ENCODE measurements at regions not wholly inside any gene's neighbourhood (a gene's known extent, or its start where the extent isn't known, plus 50 kb on each side); places are given as distances from the start of the nearest gene placed in this dataset.

DNA sequence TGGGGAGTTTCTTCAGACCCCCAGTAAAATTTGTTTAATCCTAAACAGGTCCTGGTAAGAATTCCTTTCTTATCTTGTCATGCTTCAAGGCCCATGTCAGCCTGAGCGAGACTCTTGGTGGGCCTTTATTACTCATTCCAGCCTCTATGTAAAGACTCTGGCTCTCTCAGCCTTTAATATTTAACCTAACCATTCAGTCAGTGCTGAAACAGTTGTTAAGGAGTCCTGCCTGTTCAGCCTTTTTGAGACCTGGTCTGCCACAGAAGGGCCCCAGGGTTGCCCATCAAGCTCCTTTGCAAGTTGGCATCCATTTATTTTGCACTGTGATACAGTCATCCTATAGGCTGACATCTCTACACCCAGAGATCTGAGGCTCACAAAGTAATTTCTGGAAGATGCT, 107.7 kb upstream of the VANGL1 start:
- no peaks in the 10 kb centered on the region; a peak in 1 of 5 replicates for H3K27me3 ChIP-seq (ENCODE audit: control insufficient read depth in 1 of 2, insufficient read depth in 2 of 2, low read length in 2 of 2)
- DNase-seq (ENCODE audit: low spot score) (no peak), ATAC-seq (no peak), FAIRE-seq (no peak)
- ChIA-PET POLR2A (no interaction called here), CTCF (ENCODE audit: low intra/inter-chr PET ratio, low total read pairs) (no interaction called here)
- WGBS (ENCODE audit: low lambda C conversion rate) = 0% methylated on average over 1 of the region's 1 CpG
- H3K4me1 ChIP-seq (ENCODE audit: insufficient read depth, low read length) = no peaks in the 10 kb centered on the region
- H3K27ac ChIP-seq (ENCODE audit: extremely low read length, insufficient read depth, low read length) = no peak overlapping the region
- H3K36me3 ChIP-seq (replicated peaks in 1 of 2; ENCODE audit: control insufficient read depth in 1 of 2, insufficient read depth in 2 of 2, low read length in 2 of 2) = no peaks in the 10 kb centered on the region
- intact Hi-C loops (cut with micrococcal nuclease; ENCODE audit: unreplicated experiment) = no loop called here
- no peak overlapping the region for H3K4me3 ChIP-seq (replicated peaks in 1 of 3; ENCODE audit: insufficient read depth in 1 of 3, low read depth in 2 of 3, low read length in 3 of 3)
- H4K20me1 ChIP-seq (ENCODE audit: insufficient read depth, low read length) = no peaks in the 10 kb centered on the region
- no peak overlapping the region for H3K9ac ChIP-seq (ENCODE audit: insufficient read depth, low read depth, low read length)
- TF ChIP-seq ZFP36L2 (CRISPR knock-in tag; IDR thresholded peaks at IDR 0.05) (no peak), MIER2 (CRISPR knock-in tag; IDR thresholded peaks at IDR 0.05) (no peak), TSC22D2 (CRISPR knock-in tag; IDR thresholded peaks at IDR 0.05; ENCODE audit: borderline replicate concordance) (no peak)
- H2AFZ ChIP-seq (ENCODE audit: low read length) = no peak overlapping the region
- no peak overlapping the region for H3K4me2 ChIP-seq (ENCODE audit: low read depth, low read length)
- H3K9me3 ChIP-seq (ENCODE audit: low read length) = no peaks in the 10 kb centered on the region
- no TSS peak for BruUV-seq (replicated peaks)
- in situ Hi-C loops (cut with HindIII; ENCODE audit: extremely low pct_ligation_motif_present, low pct_unique_long_range_greater_than_20kb) = no loop called here
- H3K79me2 ChIP-seq (ENCODE audit: insufficient read depth, low read length) = no peaks in the 10 kb centered on the region

DNA sequence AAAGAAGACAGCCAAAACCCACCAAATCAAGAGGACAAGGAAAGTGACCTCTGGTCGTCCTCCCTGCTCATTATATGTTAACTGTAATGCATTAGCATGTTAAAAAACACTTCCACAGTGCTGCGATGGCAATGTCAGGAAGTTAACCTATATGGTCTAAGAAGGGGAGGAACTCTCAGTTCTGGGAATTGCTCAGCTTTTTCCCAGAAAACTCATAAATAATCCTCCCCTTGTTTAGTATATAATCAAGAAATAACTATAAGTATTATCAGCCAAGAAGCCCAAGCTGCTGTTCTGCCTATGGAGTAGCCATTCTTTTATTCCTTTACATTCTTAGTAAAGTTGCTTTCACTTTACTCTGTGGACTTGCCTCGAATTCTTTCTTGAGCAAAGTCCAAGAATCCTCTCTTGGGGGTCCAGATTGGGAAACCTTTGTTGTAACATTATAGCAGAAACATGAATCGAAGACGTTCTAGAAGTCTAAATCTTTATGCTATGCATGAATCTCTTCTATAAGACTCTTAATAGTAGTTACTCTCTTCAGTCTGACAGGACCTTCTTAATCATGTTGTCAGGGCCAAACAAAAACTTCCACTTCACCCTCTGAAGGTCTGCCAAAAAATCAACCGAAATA, 110.0 kb upstream of the VANGL1 start:
- no peaks in the 10 kb centered on the region for H3K4me1 ChIP-seq (ENCODE audit: insufficient read depth, low read length)
- CTCF ChIA-PET (ENCODE audit: low intra/inter-chr PET ratio, low total read pairs) = no interaction called here
- no peak for DNase-seq (ENCODE audit: low spot score)
- no peak overlapping the region for H3K27ac ChIP-seq (ENCODE audit: extremely low read length, insufficient read depth, low read length)
- FAIRE-seq = no peak
- BruUV-seq (replicated peaks) = no TSS peak
- H3K27me3 ChIP-seq (ENCODE audit: control insufficient read depth in 1 of 2, insufficient read depth in 2 of 2, low read length in 2 of 2) = no peaks in the 10 kb centered on the region; a peak in 1 of 5 replicates
- TF ChIP-seq, protein P1, sequence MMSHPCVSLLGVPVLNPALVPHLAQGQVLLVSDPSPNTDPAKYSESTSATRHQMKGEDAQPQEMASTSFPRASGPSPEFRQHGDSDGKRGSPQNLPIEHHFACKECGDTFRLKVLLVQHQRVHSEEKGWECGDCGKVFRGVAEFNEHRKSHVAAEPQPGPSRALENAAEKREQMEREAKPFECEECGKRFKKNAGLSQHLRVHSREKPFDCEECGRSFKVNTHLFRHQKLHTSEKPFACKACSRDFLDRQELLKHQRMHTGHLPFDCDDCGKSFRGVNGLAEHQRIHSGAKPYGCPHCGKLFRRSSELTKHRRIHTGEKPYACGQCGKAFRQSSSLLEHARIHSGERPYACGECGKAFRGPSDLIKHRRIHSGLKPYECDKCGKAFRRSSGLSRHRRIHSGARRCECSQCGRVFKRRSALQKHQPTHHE (CRISPR knock-in tag; IDR thresholded peaks at IDR 0.05; ENCODE audit: borderline replicate concordance) = no peak
- TF ChIP-seq SAFB2 (CRISPR knock-in tag; IDR thresholded peaks at IDR 0.05; ENCODE audit: borderline replicate concordance, low read depth) = no peak
- TF ChIP-seq, protein P2, sequence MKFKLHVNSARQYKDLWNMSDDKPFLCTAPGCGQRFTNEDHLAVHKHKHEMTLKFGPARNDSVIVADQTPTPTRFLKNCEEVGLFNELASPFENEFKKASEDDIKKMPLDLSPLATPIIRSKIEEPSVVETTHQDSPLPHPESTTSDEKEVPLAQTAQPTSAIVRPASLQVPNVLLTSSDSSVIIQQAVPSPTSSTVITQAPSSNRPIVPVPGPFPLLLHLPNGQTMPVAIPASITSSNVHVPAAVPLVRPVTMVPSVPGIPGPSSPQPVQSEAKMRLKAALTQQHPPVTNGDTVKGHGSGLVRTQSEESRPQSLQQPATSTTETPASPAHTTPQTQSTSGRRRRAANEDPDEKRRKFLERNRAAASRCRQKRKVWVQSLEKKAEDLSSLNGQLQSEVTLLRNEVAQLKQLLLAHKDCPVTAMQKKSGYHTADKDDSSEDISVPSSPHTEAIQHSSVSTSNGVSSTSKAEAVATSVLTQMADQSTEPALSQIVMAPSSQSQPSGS (CRISPR knock-in tag; IDR thresholded peaks at IDR 0.05) = no peak
- TF ChIP-seq ZMYM4 (CRISPR knock-in tag; IDR thresholded peaks at IDR 0.05) = no peak
- TF ChIP-seq, protein P3, sequence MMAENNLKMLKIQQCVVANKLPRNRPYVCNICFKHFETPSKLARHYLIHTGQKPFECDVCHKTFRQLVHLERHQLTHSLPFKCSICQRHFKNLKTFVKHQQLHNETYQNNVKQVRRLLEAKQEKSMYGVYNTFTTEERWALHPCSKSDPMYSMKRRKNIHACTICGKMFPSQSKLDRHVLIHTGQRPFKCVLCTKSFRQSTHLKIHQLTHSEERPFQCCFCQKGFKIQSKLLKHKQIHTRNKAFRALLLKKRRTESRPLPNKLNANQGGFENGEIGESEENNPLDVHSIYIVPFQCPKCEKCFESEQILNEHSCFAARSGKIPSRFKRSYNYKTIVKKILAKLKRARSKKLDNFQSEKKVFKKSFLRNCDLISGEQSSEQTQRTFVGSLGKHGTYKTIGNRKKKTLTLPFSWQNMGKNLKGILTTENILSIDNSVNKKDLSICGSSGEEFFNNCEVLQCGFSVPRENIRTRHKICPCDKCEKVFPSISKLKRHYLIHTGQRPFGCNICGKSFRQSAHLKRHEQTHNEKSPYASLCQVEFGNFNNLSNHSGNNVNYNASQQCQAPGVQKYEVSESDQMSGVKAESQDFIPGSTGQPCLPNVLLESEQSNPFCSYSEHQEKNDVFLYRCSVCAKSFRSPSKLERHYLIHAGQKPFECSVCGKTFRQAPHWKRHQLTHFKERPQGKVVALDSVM (CRISPR knock-in tag; IDR thresholded peaks at IDR 0.05) = no peak
- TF ChIP-seq HDAC1 (CRISPR knock-in tag; IDR thresholded peaks at IDR 0.05) = no peak
- TF ChIP-seq PHF8 (CRISPR knock-in tag; IDR thresholded peaks at IDR 0.05) = no peak
- TF ChIP-seq ZNF274 (CRISPR knock-in tag; IDR thresholded peaks at IDR 0.05) = no peak
- TF ChIP-seq ZNF552 (CRISPR knock-in tag; IDR thresholded peaks at IDR 0.05; ENCODE audit: borderline replicate concordance) = no peak
- no peak for TF ChIP-seq HIVEP1 (CRISPR knock-in tag; IDR thresholded peaks at IDR 0.05)
- no peak for TF ChIP-seq ZNF251 (CRISPR knock-in tag; IDR thresholded peaks at IDR 0.05)
- TF ChIP-seq GZF1 (CRISPR knock-in tag; IDR thresholded peaks at IDR 0.05) = no peak
- no peaks in the 10 kb centered on the region for H4K20me1 ChIP-seq (ENCODE audit: insufficient read depth, low read length)
- H3K79me2 ChIP-seq (ENCODE audit: insufficient read depth, low read length) = no peaks in the 10 kb centered on the region
- intact Hi-C loops (cut with micrococcal nuclease; ENCODE audit: unreplicated experiment) = no loop called here
- H3K4me3 ChIP-seq (replicated peaks in 1 of 3; ENCODE audit: insufficient read depth in 1 of 3, low read depth in 2 of 3, low read length in 3 of 3) = no peak overlapping the region
- no peak overlapping the region for H2AFZ ChIP-seq (ENCODE audit: low read length)
- no peaks in the 10 kb centered on the region for H3K9me3 ChIP-seq (ENCODE audit: low read length)
- H3K36me3 ChIP-seq (replicated peaks in 1 of 2; ENCODE audit: control insufficient read depth in 1 of 2, insufficient read depth in 2 of 2, low read length in 2 of 2) = no peaks in the 10 kb centered on the region
- no peak overlapping the region for H3K4me2 ChIP-seq (ENCODE audit: low read depth, low read length)
- no peak overlapping the region for H3K9ac ChIP-seq (ENCODE audit: insufficient read depth, low read depth, low read length)
- WGBS (ENCODE audit: low lambda C conversion rate) = 18% methylated on average over 6 of the region's 6 CpGs
- POLR2A ChIA-PET = no interaction called here
- in situ Hi-C loops (cut with HindIII; ENCODE audit: extremely low pct_ligation_motif_present, low pct_unique_long_range_greater_than_20kb) = no loop called here
- no peak for ATAC-seq

All from HepG2 (cell line).